GM23338 (cell line): ENCODE measurements at regions not wholly inside any gene's neighbourhood (a gene's known extent, or its start where the extent isn't known, plus 50 kb on each side); places are given as distances from the start of the nearest gene placed in this dataset.

Source experiments
- ATAC-seq: fragments of 200-7000 bp; cut with Tn5 transposase; 3 replicates; pipeline ENCODE4 v1.9.1; 2020
- DNase-seq: peaks from one replicate; pipeline ENCODE4 v3.0.0-alpha.2; 2015; ENCODE audit warnings: low spot score
- H2AFZ ChIP-seq: fragments of 200-600 bp; sonication (generic); 2 replicates; pipeline ENCODE4 v1.8.0; 2016; ENCODE audit warnings: antibody characterized with exemption, mild to moderate bottlenecking, moderate library complexity
- H3F3A ChIP-seq: fragments of 200-600 bp; sonication (generic); replicated peaks from 2 replicates; pipeline ENCODE4 v1.8.0; 2017; ENCODE audit warnings: antibody characterized with exemption, mixed run types, low read depth
- H3K27ac ChIP-seq: fragments of 200-600 bp; sonication (generic); 2 replicates; pipeline ENCODE4 v1.6.1; 2016; ENCODE audit warnings: low read depth
- H3K27me3 ChIP-seq: fragments of 200-600 bp; sonication (generic); 2 replicates; pipeline ENCODE4 v1.8.0; 2016; ENCODE audit warnings: mild to moderate bottlenecking, mixed run types, moderate library complexity; ENCODE audit not compliant: insufficient read depth
- H3K36me3 ChIP-seq: fragments of 200-600 bp; sonication (generic); 2 replicates; pipeline ENCODE4 v1.8.0; 2016; ENCODE audit warnings: mild to moderate bottlenecking; ENCODE audit not compliant: insufficient read depth
- H3K4me1 ChIP-seq: fragments of 200-600 bp; sonication (generic); 2 replicates; pipeline ENCODE4 v1.8.0; 2016; ENCODE audit warnings: mild to moderate bottlenecking, moderate library complexity; ENCODE audit not compliant: insufficient read depth
- H3K4me2 ChIP-seq: fragments of 200-600 bp; sonication (generic); 2 replicates; pipeline ENCODE4 v1.7.1; 2017; ENCODE audit warnings: mixed run types
- H3K4me3 ChIP-seq: fragments of 200-600 bp; sonication (generic); 2 replicates; pipeline ENCODE4 v1.6.1; 2016; ENCODE audit warnings: mixed run types
- H3K79me2 ChIP-seq: fragments of 200-600 bp; sonication (generic); replicated peaks from 2 replicates; pipeline ENCODE4 v1.8.0; 2017; ENCODE audit warnings: mild to moderate bottlenecking; ENCODE audit not compliant: insufficient read depth
- H3K9me2 ChIP-seq: fragments of 200-600 bp; sonication (generic); 2 replicates; pipeline ENCODE4 v1.8.0; 2017; ENCODE audit not compliant: insufficient read depth
- H4K20me1 ChIP-seq: fragments of 200-600 bp; sonication (generic); replicated peaks from 2 replicates; pipeline ENCODE4 v1.8.0; 2017; ENCODE audit warnings: mild to moderate bottlenecking; ENCODE audit not compliant: insufficient read depth
- H3K27ac Mint-ChIP-seq: 2 replicates; pipeline ENCODE4 v1.8.0; 2020; ENCODE audit warnings: inconsistent platforms, mild to moderate bottlenecking, moderate library complexity, mixed read lengths
- H3K27me3 Mint-ChIP-seq: 3 replicates; pipeline ENCODE4 v1.8.0; 2022; ENCODE audit warnings: low read depth, mild to moderate bottlenecking, moderate library complexity, mixed read lengths, inconsistent platforms; ENCODE audit not compliant: insufficient read depth, poor library complexity
- H3K36me3 Mint-ChIP-seq: 3 replicates; pipeline ENCODE4 v1.8.0; 2021; ENCODE audit warnings: low read depth, mild to moderate bottlenecking, inconsistent platforms, moderate library complexity, mixed read lengths
- H3K4me1 Mint-ChIP-seq: 3 replicates; pipeline ENCODE4 v1.8.0; 2020; ENCODE audit warnings: mild to moderate bottlenecking, inconsistent platforms, mixed read lengths
- H3K4me3 Mint-ChIP-seq: 3 replicates; pipeline ENCODE4 v1.8.0; 2021; ENCODE audit warnings: moderate library complexity, mild to moderate bottlenecking, inconsistent platforms, mixed read lengths
- H3K9me3 Mint-ChIP-seq: 3 replicates; pipeline ENCODE4 v1.8.0; 2020; ENCODE audit warnings: moderate library complexity, mild to moderate bottlenecking, inconsistent platforms, mixed read lengths
- CREB1 ChIP-seq: fragments of 250-450 bp; sonication (Bioruptor Pico); IDR thresholded peaks from 2 replicates; pipeline ENCODE4 v1.5.0; 2020; ENCODE audit warnings: low read depth, mild to moderate bottlenecking, moderate library complexity
- EZH2 ChIP-seq: fragments of 200-600 bp; sonication (generic); IDR thresholded peaks from one replicate; pipeline ENCODE4 v1.8.0; 2017; ENCODE audit warnings: antibody characterized with exemption, mild to moderate bottlenecking, low read depth; ENCODE audit not compliant: unreplicated experiment
- EZH2phosphoT487 ChIP-seq: fragments of 200-600 bp; sonication (generic); IDR thresholded peaks from one replicate; pipeline ENCODE4 v1.8.1; 2018; ENCODE audit warnings: antibody characterized with exemption; ENCODE audit not compliant: unreplicated experiment
- JUNB ChIP-seq: IDR thresholded peaks from one replicate; pipeline ENCODE4 v1.6.1; 2016; ENCODE audit warnings: antibody characterized with exemption; ENCODE audit not compliant: unreplicated experiment
- NANOG ChIP-seq: IDR thresholded peaks from 2 replicates; pipeline ENCODE4 v1.6.1; 2016; ENCODE audit warnings: antibody characterized with exemption, borderline replicate concordance
- POLR2AphosphoS5 ChIP-seq: IDR thresholded peaks from 2 replicates; pipeline ENCODE4 v1.6.1; 2016; ENCODE audit warnings: antibody characterized with exemption, low read depth
- STAT1 ChIP-seq: IDR thresholded peaks from one replicate; pipeline ENCODE4 v1.6.1; 2016; ENCODE audit warnings: antibody characterized with exemption; ENCODE audit not compliant: unreplicated experiment
- ZNF331 ChIP-seq: fragments of 250-450 bp; sonication (Bioruptor Pico); IDR thresholded peaks from 2 replicates; pipeline ENCODE4 v1.5.0; 2020; ENCODE audit warnings: low read depth, mild to moderate bottlenecking, moderate library complexity
- TF ChIP-seq, protein P1 (sequence below), 2 experiments: fragments of 200-600 bp in 1 of 2; sonication (generic) in 1 of 2; conservative IDR thresholded peaks; 2 replicates each; pipeline versions ENCODE4 v1.5.1 to v1.6.1; 2016 to 2017; ENCODE audit warnings: antibody characterized with exemption in 2 of 2, low read depth in 2 of 2, mild to moderate bottlenecking in 2 of 2, moderate library complexity in 1 of 2
- TF ChIP-seq, protein P2 (sequence below): IDR thresholded peaks from 2 replicates; pipeline ENCODE4 v1.6.1; 2016; ENCODE audit warnings: antibody characterized with exemption
- TF ChIP-seq, protein P3 (sequence below): fragments of 250-450 bp; sonication (Bioruptor Pico); IDR thresholded peaks from 2 replicates; pipeline ENCODE4 v1.5.0; 2020; ENCODE audit warnings: mild to moderate bottlenecking, moderate library complexity

DNA sequence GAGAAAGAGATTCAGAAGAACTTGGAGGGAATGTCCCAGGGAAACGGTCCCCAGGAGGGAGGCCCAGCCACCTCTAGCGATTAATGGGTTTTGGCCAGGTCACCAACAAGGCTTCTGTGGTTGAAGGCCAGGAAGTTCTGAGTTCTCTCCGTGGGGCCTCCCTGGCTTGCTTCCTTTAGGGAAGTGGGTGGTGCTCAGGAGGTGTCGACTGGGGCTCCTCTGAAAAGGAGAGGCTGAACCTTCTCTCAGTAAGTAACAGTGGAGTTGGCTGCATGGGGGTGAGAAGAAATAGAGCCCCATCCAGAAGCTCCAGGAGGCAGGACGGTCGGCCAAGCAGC is 77.1 kb upstream of the GSE1 start:
- Histone ChIP-seq H4K20me1 (no peaks in the 10 kb centered on the region), H3K4me3 (no peak overlapping the region), H3K9me2 (no peaks in the 10 kb centered on the region), H3K4me2 (no peak overlapping the region), H3K4me1 (0 out of 2 replicates have a peak, but pooled peaks cover 5% of the 10 kb centered on the region), H3F3A (no peaks in the 10 kb centered on the region), H3K27ac (no peak overlapping the region), H2AFZ (no peak overlapping the region), H3K79me2 (no peaks in the 10 kb centered on the region), H3K36me3 (no peaks in the 10 kb centered on the region), H3K27me3 (no peaks in the 10 kb centered on the region)
- Mint-ChIP-seq H3K4me3 (no peak overlapping the region), H3K27me3 (peaks cover 5% of the 10 kb centered on the region), H3K27ac (no peak overlapping the region), H3K36me3 (peaks cover 8% of the 10 kb centered on the region), H3K9me3 (peaks cover 17% of the 10 kb centered on the region), H3K4me1 (peaks cover 20% of the 10 kb centered on the region)
- TF ChIP-seq POLR2AphosphoS5, result no peak
- TF ChIP-seq CREB1 (CRISPR knock-in tag), result no peak
- no peak for TF ChIP-seq ZNF331 (CRISPR knock-in tag)
- TF ChIP-seq NANOG, result no peak
- TF ChIP-seq, protein P1, sequence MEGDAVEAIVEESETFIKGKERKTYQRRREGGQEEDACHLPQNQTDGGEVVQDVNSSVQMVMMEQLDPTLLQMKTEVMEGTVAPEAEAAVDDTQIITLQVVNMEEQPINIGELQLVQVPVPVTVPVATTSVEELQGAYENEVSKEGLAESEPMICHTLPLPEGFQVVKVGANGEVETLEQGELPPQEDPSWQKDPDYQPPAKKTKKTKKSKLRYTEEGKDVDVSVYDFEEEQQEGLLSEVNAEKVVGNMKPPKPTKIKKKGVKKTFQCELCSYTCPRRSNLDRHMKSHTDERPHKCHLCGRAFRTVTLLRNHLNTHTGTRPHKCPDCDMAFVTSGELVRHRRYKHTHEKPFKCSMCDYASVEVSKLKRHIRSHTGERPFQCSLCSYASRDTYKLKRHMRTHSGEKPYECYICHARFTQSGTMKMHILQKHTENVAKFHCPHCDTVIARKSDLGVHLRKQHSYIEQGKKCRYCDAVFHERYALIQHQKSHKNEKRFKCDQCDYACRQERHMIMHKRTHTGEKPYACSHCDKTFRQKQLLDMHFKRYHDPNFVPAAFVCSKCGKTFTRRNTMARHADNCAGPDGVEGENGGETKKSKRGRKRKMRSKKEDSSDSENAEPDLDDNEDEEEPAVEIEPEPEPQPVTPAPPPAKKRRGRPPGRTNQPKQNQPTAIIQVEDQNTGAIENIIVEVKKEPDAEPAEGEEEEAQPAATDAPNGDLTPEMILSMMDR (conservative IDR thresholded peaks at IDR 0.05; ENCODE audit: low read depth in 2 of 2), result no peak
- TF ChIP-seq, protein P2, sequence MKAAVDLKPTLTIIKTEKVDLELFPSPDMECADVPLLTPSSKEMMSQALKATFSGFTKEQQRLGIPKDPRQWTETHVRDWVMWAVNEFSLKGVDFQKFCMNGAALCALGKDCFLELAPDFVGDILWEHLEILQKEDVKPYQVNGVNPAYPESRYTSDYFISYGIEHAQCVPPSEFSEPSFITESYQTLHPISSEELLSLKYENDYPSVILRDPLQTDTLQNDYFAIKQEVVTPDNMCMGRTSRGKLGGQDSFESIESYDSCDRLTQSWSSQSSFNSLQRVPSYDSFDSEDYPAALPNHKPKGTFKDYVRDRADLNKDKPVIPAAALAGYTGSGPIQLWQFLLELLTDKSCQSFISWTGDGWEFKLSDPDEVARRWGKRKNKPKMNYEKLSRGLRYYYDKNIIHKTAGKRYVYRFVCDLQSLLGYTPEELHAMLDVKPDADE, result no peak
- TF ChIP-seq, protein P3, sequence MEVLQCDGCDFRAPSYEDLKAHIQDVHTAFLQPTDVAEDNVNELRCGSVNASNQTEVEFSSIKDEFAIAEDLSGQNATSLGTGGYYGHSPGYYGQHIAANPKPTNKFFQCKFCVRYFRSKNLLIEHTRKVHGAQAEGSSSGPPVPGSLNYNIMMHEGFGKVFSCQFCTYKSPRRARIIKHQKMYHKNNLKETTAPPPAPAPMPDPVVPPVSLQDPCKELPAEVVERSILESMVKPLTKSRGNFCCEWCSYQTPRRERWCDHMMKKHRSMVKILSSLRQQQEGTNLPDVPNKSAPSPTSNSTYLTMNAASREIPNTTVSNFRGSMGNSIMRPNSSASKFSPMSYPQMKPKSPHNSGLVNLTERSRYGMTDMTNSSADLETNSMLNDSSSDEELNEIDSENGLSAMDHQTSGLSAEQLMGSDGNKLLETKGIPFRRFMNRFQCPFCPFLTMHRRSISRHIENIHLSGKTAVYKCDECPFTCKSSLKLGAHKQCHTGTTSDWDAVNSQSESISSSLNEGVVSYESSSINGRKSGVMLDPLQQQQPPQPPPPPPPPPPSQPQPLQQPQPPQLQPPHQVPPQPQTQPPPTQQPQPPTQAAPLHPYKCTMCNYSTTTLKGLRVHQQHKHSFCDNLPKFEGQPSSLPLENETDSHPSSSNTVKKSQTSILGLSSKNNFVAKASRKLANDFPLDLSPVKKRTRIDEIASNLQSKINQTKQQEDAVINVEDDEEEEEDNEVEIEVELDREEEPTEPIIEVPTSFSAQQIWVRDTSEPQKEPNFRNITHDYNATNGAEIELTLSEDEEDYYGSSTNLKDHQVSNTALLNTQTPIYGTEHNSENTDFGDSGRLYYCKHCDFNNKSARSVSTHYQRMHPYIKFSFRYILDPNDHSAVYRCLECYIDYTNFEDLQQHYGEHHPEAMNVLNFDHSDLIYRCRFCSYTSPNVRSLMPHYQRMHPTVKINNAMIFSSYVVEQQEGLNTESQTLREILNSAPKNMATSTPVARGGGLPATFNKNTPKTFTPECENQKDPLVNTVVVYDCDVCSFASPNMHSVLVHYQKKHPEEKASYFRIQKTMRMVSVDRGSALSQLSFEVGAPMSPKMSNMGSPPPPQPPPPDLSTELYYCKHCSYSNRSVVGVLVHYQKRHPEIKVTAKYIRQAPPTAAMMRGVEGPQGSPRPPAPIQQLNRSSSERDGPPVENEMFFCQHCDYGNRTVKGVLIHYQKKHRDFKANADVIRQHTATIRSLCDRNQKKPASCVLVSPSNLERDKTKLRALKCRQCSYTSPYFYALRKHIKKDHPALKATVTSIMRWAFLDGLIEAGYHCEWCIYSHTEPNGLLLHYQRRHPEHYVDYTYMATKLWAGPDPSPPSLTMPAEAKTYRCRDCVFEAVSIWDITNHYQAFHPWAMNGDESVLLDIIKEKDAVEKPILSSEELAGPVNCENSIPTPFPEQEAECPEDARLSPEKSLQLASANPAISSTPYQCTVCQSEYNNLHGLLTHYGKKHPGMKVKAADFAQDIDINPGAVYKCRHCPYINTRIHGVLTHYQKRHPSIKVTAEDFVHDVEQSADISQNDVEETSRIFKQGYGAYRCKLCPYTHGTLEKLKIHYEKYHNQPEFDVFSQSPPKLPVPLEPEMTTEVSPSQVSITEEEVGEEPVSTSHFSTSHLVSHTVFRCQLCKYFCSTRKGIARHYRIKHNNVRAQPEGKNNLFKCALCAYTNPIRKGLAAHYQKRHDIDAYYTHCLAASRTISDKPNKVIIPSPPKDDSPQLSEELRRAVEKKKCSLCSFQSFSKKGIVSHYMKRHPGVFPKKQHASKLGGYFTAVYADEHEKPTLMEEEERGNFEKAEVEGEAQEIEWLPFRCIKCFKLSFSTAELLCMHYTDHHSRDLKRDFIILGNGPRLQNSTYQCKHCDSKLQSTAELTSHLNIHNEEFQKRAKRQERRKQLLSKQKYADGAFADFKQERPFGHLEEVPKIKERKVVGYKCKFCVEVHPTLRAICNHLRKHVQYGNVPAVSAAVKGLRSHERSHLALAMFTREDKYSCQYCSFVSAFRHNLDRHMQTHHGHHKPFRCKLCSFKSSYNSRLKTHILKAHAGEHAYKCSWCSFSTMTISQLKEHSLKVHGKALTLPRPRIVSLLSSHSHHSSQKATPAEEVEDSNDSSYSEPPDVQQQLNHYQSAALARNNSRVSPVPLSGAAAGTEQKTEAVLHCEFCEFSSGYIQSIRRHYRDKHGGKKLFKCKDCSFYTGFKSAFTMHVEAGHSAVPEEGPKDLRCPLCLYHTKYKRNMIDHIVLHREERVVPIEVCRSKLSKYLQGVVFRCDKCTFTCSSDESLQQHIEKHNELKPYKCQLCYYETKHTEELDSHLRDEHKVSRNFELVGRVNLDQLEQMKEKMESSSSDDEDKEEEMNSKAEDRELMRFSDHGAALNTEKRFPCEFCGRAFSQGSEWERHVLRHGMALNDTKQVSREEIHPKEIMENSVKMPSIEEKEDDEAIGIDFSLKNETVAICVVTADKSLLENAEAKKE (CRISPR knock-in tag), result no peak
- TF ChIP-seq EZH2, result no peak
- no peak for TF ChIP-seq EZH2phosphoT487
- no peak for TF ChIP-seq STAT1
- TF ChIP-seq JUNB, result no peak
- ATAC-seq (no peak), DNase-seq (no peak)
